ENCODE measurements at regions not wholly inside any gene's neighbourhood (a gene's known extent, or its start where the extent isn't known, plus 50 kb on each side); places are given as distances from the start of the nearest gene placed in this dataset.
A peak's percentile ranks its signal among the peaks of the same experiment; 100 is the strongest.

DNA sequence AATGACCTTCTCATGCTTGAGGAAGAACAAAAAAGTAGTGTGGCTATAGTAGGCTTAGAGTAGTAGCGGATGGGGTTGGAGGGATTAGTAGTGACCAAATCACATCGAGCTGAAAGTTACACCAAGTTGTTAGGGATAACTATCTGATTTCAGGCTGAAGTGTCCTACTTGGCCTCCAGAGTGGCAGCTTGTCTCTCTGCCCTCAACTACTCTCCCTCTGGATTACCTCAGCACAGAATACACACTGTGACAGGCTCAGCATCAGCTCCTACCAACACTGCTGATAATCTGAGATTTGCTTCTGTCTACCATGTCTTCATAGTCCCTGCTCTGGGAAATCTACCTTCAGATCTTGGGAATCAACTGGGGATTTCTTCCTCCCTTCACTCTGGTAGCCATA lies 714.6 kb upstream of the GRAMD2B start:
- no peak overlapping the region for H3K27ac ChIP-seq
- DNase-seq (ENCODE audit: low read depth, low spot score): no peak

GRCh38 chr5:125710745-125711144 lies 712.5 kb upstream of the GRAMD2B start:
- DNase-seq (ENCODE audit: low read depth, low spot score): no peak
- no peak overlapping the region for H3K27ac ChIP-seq

DNA sequence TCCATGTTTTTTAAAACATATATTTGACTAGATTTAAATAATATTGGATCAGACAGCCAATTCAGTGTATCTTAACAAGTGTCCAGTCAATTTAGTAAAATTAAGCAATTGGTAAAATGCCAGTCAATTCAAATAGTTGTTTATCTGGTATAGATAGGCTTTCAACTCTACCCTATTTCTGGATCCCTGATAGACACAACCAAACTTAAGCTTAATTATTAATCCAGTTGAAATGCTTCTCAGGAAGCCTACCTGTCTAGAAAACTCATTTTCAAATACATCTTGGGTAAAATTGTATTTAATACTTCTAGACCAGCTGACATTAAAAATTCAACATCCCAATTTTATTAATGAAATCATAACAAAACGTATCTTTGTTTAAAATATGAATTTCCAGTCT lies 710.8 kb upstream of the GRAMD2B start:
- no peak overlapping the region for H3K27ac ChIP-seq
- no peak for DNase-seq (ENCODE audit: low read depth, low spot score)

DNA sequence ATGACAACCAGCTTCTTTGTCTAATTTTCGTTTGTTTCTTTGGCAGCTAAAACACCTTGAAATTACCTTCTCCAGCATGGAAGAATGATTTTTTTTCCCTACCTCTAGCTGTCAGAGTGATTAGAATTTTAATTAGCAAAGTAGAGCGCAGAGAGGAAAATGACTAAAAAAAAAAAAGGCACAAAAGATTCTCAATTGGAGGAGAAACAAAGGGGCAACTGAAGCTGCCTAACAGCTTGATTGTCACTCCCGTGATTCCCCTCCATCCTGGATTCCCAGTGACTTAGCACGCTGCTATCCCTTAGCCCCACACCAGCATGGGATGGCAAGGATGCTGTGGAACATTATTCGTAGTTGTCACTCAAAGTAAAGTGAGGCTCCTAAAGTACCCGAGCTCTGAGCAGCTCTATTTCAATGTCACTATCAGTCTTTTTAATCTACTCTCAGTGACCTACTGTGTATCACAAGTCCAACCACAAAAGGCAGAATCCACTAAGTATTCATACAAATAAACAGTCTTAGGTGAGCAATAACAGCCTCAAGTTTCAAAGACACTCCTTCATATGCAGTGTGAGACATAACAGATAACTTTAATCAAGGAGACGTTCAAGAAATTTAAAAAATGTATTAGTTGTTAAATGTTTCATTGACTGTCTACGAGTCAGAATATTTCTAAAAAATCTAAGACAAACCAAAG lies 710.0 kb upstream of the GRAMD2B start:
- H3K27ac ChIP-seq: no peak overlapping the region
- no peak for DNase-seq (ENCODE audit: low read depth, low spot score)

DNA sequence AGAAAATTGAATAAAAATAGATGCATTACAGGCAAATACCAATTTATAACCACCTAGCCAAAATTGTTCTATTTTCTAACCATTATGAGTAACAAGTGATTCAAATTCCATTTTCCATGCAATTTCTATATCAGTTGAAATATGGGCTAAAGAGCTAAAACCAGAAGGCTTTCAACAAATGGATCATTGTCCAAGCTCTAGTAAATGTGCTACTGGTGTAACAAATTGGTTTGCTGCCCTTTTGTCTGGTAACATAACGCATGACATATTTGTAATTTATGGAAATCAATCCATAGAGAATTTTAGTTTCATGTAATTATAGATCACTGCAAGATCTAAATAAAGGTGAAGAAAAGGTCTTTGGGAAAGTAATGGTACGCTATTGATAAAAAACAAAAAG lies 708.0 kb upstream of the GRAMD2B start:
- no peak for DNase-seq (ENCODE audit: low read depth, low spot score)
- H3K27ac ChIP-seq: no peak overlapping the region

DNA sequence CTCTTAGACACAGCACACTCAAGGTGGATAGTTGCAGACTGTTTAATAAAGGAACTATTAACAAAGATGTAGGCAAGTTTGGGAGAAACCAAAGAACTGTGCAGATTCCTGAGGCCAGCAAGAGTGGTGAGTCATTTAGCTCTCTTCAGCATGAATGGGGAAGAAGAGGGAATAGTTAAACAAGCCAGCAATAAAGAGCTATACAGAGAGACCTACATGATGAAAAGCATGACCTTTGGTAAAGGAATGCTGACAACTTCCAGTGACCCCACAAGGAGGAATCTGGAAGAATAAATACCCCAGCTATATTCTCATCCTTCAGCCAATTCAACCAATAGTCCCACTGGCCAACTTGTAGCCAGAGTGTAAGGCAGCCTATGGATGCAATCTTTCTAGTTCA lies 706.0 kb upstream of the GRAMD2B start:
- no peak for DNase-seq (ENCODE audit: low read depth, low spot score)
- H3K27ac ChIP-seq: no peak overlapping the region

DNA sequence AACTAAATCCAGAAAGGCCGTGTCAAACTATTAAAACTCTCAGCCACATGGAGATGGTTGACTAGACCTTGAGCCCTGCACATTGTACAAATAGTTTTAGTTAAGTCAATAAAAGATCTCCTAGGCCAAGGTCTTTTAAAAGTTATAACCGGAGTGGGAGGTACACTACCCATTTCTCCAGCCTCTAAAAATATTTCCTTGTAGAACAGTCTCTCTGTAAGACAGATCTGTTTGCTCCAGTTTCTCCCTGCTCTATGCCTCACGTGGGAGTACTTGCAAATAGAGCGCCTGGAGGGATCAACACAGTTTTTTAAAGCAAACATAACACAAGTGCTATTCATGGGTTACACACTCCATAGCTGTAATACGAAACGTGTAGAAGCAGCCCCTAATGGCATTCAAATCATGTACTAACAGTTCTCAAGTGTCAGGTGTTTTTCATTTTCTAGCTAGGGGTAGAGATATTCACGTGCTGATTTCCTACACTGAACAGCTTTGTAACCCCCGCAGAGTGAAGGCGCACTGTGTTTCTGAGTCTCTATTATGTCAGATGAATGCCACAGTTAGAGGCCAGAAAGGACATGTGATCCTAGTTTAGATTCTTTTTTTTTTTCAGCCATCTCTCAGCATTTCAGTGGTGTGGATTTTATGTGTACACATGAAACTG lies 703.4 kb upstream of the GRAMD2B start:
- H3K27ac ChIP-seq: no peak overlapping the region

GRCh38 chr5:125720348-125720685 lies 702.9 kb upstream of the GRAMD2B start:
- no peak for DNase-seq (ENCODE audit: low read depth, low spot score)
- H3K27ac ChIP-seq: no peak overlapping the region

More for the DNA sequence above, 703.4 kb upstream of the GRAMD2B start:
- DNase-seq (ENCODE audit: low read depth, low spot score): peak; percentile 34

DNA sequence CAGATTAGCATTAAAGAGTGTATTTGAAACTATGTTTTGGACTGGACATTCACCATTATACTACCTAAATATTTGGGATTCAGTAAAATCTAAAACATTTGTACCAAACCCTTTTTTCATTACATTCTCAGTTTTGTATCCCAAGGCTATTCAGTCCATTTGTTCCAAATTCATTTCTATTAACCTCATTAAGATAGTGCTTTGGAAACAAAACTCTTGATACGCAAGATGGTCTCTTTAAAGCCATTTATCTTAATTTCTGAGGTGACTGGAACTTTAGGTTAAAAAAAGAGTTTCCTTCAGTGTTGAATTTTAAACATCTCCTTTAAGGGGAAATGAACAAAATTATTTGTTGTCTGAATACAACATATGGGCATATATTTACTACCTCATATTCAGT lies 702.5 kb upstream of the GRAMD2B start:
- no peak for DNase-seq (ENCODE audit: low read depth, low spot score)
- H3K27ac ChIP-seq: no peak overlapping the region

DNA sequence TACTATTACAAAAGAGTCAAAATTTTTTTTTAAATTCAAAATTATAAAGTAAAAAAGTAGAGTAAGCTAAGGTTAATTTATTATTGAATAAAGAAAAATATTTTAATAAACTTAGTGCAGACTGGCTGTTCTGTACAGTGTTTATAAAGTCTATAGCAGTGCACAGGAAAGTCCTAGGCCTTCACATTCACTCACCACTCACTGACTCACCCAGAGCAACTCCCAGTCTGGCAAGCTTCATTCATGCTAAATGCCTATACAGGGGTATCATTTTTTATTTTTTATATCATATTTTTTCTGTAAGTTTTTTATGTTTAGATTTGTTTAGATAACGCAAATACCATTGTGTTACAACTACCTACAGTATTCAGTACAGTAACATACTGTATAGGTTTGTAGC lies 700.7 kb upstream of the GRAMD2B start:
- no peak overlapping the region for H3K27ac ChIP-seq
- no peak for DNase-seq (ENCODE audit: low read depth, low spot score)

- no peak for DNase-seq (ENCODE audit: low read depth, low spot score)
- H3K27ac ChIP-seq: no peak overlapping the region
Observed at GRCh38 chr5:125725691-125726090, 697.5 kb upstream of the GRAMD2B start.

DNA sequence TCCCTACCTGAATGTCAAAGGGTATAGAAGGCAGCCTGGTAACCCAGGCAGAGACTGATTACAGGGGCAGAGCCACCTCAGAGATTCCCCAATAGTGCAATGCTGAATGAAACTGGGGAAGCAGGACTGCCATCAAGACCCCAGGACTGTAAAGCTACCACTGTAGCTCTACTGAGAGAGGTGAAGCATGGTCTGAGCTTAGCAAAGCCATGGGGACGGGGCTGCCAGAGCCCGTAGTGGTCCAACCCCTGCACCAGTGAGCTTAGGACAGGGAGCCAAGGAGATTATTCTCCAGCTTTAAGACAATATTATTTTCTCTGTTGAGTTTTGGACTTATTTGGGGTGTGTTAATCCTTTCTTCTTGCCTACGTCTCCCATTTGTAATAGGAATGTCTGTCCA lies 679.3 kb upstream of the GRAMD2B start:
- DNase-seq (ENCODE audit: low read depth, low spot score): no peak
- no peak overlapping the region for H3K27ac ChIP-seq

GRCh38 chr5:125746917-125747316 lies 676.3 kb upstream of the GRAMD2B start:
- DNase-seq (ENCODE audit: low read depth, low spot score): no peak
- no peak overlapping the region for H3K27ac ChIP-seq

DNA sequence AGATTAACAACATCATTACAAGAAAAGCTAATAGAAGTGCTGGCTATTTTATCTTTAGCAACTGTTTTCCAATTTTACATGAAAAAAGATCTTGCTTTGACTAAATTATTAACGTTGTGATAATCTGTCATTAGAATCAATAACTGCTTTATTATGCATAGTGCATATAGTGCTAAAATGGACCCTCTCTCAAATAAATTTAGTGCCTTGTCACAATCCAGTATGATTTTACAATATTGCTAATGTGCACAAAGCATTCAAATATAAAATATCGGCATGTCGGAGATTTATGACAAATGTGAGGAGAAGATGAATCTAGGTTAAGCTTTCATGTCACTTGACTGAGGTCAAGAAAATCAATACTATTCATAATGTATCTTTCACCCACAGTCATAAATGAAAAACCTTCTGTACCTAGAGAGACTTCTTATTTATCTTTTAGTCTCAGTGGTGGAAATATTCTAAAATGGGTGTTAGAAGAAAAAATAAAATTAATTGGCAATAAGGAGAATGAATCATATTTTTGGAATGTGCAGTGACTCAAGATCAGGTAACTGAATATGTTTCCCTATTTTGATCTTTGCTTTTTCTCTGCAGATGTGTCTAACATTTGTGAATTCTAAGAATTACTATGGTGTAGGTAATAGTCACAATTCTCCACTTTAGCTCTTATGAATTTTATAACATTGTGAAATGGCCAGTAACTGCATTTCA lies 672.9 kb upstream of the GRAMD2B start:
- no peak for DNase-seq (ENCODE audit: low read depth, low spot score)
- H3K27ac ChIP-seq: no peak overlapping the region

DNA sequence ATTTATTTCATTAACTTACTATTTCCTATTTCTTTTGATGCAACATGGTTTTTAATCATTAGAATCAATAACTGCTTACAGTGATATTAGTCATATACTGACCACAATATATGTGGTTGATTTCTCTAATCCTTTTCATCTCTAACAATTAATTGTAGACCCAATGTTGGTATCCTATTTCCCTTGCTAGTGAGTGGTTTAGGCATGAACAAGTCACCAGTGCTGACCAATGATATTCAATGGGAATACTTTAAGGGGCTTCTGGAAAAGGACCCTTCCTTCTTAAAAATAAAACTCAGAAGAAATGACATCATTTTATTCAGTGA lies 672.4 kb upstream of the GRAMD2B start:
- no peak overlapping the region for H3K27ac ChIP-seq
- DNase-seq (ENCODE audit: low read depth, low spot score): no peak

GRCh38 chr5:125756456-125756855 lies 666.8 kb upstream of the GRAMD2B start:
- DNase-seq (ENCODE audit: low read depth, low spot score): no peak
- no peak overlapping the region for H3K27ac ChIP-seq

DNA sequence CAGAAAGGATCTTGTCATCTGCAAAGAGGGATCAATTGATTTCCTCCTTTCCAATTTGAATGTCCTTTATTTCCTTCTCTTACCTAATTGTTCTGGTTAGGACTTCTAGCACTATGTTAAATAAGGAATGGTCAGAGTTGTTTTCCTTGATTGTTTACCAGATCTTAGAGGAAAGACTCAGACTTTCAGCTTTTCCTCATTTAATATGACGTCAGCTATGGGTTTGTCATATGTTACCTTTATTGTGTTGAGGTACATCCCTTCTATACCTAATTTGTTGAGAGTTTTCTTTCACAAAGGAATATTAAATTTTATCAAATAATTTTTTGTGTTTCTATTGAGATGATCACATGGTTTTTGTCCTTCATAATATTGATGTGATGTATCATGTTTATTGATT lies 656.5 kb upstream of the GRAMD2B start:
- no peak overlapping the region for H3K27ac ChIP-seq
- no peak for DNase-seq (ENCODE audit: low read depth, low spot score)

- H3K27ac ChIP-seq: no peak overlapping the region
- no peak for DNase-seq (ENCODE audit: low read depth, low spot score)
Observed at GRCh38 chr5:125775896-125776295, 647.3 kb upstream of the GRAMD2B start.

DNA sequence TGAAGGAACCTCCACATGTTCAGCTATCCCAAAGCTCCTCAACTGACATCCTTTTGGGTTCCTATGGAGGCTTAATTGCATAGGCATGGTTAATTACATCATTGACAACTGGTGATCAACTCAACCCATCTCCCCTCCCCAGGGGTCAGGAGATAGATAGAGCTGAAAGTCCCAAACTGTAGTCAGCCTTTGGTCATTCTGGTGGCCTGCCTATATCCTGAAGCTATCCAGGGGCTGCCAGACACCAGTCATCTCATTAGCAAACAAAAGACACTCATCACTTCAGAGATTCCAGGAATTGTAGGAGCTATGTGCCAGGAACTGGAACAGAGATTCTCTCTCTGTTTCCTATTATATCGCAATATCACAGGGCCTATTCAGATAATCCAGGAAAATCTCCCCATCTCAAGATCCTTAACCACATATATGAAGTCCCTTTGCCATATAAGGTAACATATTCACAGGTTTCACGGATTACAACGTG lies 646.5 kb upstream of the GRAMD2B start:
- no peak for DNase-seq (ENCODE audit: low read depth, low spot score)
- no peak overlapping the region for H3K27ac ChIP-seq

- DNase-seq (ENCODE audit: low read depth, low spot score): no peak
- no peak overlapping the region for H3K27ac ChIP-seq
Observed at GRCh38 chr5:125778791-125779190, 644.4 kb upstream of the GRAMD2B start.

- DNase-seq (ENCODE audit: low read depth, low spot score): no peak
- no peak overlapping the region for H3K27ac ChIP-seq
Observed at GRCh38 chr5:125785407-125785806, 637.8 kb upstream of the GRAMD2B start.

DNA sequence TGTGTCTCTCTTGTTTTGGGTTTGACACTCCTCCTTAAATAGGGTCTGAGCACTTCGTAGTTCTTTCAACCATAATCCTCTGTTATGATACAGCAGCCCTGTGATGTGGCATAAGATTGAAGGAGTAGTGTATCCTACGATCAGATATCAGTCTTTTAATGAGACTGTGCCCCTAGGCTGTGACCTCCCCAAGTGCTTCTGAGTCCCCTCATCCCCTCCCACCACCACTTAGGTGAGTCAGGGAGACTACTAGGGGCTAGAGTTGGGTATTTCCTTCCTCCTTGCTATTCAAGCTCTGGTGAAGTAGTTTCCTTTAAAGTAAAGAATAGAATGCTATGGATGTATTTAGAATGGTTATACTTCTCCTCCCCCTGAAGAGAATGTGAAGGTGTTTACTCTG lies 637.2 kb upstream of the GRAMD2B start:
- H3K27ac ChIP-seq: no peak overlapping the region
- DNase-seq (ENCODE audit: low read depth, low spot score): no peak
